ENCODE measurements at regions not wholly inside any gene's neighbourhood (a gene's known extent, or its start where the extent isn't known, plus 50 kb on each side); places are given as distances from the start of the nearest gene placed in this dataset.

DNA sequence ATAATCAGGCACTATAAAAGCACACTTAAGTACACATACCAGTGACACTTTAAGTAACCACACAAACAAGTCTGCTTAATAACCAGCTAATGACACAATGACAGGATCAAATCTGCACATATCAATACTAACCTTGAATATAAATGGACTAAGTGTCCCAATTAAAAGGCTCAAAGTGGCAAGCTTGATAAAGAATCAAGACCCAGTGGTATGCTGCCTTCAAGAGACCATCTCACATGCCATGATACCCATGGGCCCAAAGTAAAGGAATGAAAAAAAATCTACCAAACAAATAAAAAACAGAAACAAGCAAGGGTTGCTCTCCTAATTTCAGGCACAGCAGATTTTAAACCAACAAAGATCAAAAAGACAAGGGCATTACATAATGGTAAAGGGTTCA, 470.4 kb downstream of the TRHDE start:
- TF ChIP-seq, protein P1, sequence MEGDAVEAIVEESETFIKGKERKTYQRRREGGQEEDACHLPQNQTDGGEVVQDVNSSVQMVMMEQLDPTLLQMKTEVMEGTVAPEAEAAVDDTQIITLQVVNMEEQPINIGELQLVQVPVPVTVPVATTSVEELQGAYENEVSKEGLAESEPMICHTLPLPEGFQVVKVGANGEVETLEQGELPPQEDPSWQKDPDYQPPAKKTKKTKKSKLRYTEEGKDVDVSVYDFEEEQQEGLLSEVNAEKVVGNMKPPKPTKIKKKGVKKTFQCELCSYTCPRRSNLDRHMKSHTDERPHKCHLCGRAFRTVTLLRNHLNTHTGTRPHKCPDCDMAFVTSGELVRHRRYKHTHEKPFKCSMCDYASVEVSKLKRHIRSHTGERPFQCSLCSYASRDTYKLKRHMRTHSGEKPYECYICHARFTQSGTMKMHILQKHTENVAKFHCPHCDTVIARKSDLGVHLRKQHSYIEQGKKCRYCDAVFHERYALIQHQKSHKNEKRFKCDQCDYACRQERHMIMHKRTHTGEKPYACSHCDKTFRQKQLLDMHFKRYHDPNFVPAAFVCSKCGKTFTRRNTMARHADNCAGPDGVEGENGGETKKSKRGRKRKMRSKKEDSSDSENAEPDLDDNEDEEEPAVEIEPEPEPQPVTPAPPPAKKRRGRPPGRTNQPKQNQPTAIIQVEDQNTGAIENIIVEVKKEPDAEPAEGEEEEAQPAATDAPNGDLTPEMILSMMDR (IDR thresholded peaks at IDR 0.05) = no peak
- TF ChIP-seq POLR2A (IDR thresholded peaks at IDR 0.05) (no peak), EP300 (IDR thresholded peaks at IDR 0.05) (no peak), POLR2AphosphoS5 (IDR thresholded peaks at IDR 0.05) (no peak)

Data from suprapubic skin (tissue), 4 donors.